ENCODE measurements at regions not wholly inside any gene's neighbourhood (a gene's known extent, or its start where the extent isn't known, plus 50 kb on each side); places are given as distances from the start of the nearest gene placed in this dataset.
A peak's percentile ranks its signal among the peaks of the same experiment; 100 is the strongest.

DNA sequence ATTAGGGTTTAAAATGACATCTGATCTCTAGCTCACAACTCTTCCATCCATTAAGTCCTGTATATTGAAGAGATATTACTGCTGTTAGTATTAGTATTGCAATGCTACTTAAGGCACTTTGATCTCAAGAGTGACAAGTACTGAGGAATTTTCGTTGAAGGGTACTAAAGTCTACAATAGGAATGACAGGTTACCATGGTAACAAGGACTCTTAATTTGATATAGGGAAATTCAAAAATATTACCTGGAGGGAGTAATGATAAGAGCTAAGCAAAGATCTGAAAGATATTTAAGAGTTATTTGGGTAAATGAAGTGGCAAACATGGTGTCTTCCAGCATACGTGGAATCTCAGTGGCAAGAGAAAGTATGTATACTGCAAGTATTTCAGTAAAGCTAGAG, 518.0 kb upstream of the SLC35B3 start:
- no peaks in the 10 kb centered on the region for H4K20me1 ChIP-seq (ENCODE audit: insufficient read depth)
- H3K4me1 ChIP-seq (ENCODE audit: control insufficient read depth in 1 of 2, insufficient read depth in 2 of 2, low read length in 2 of 2): peaks cover 9 to 26% of the 10 kb centered on the region in 2 experiments; a peak in 3 of 4 replicates
- H3K9me2 ChIP-seq (ENCODE audit: insufficient read depth): no peaks in the 10 kb centered on the region
- no peak overlapping the region for H3K4me3 ChIP-seq (replicated peaks in 1 of 2; ENCODE audit: low read depth in 1 of 2, low read length in 2 of 2)
- intact Hi-C loops (cut with micrococcal nuclease): no loop called here
- no peaks in the 10 kb centered on the region for H3K79me2 ChIP-seq (ENCODE audit: insufficient read depth, low read length)
- ATAC-seq (peak; percentile 57), DNase-seq (ENCODE audit: low read depth, low spot score) (no peak)
- no peak overlapping the region for H3K9ac ChIP-seq (ENCODE audit: low read length)
- POLR2A ChIA-PET: no interaction called here
- H3K27ac ChIP-seq (ENCODE audit: low read depth, low read length): no peak overlapping the region
- H3K9me3 ChIP-seq (ENCODE audit: control insufficient read depth in 1 of 2, insufficient read depth in 1 of 2, low read depth in 1 of 2, low read length in 2 of 2): no peaks in the 10 kb centered on the region
- peak overlapping the region; percentile 4; the same call in 1 of the 2 replicates for H3K4me2 ChIP-seq (ENCODE audit: low read length)
- H3K27me3 ChIP-seq (ENCODE audit: insufficient read depth, low read length): no peaks in the 10 kb centered on the region
- peak overlapping the region; percentile 34 for H2AFZ ChIP-seq (ENCODE audit: low read depth, low read length, poor library complexity, severe bottlenecking)
- CTCF ChIA-PET: no interaction called here
- no TSS peak for BruUV-seq (replicated peaks)
- RAD21 ChIA-PET (ENCODE audit: low non-redundant PET in 1 of 2, low total read pairs in 2 of 2, uncharacterized antibody in 2 of 2, unreplicated experiment in 2 of 2): no interaction called here
- no peaks in the 10 kb centered on the region for H3K36me3 ChIP-seq (ENCODE audit: control insufficient read depth in 1 of 2, insufficient read depth in 2 of 2, low read length in 2 of 2)
- TF ChIP-seq SIN3A (IDR thresholded peaks at IDR 0.05; ENCODE audit: low read depth) (no peak), ZNF274 (IDR thresholded peaks at IDR 0.05; ENCODE audit: low read depth, low read length) (no peak), ELF1 (IDR thresholded peaks at IDR 0.05; ENCODE audit: borderline replicate concordance, low read depth) (no peak), ATF3 (IDR thresholded peaks at IDR 0.05) (no peak), RAD21 (IDR thresholded peaks at IDR 0.05; ENCODE audit: low read depth) (no peak), FOSL1 (IDR thresholded peaks at IDR 0.05; ENCODE audit: low read depth) (no peak), ZFX (IDR thresholded peaks at IDR 0.05) (no peak), SRF (IDR thresholded peaks at IDR 0.05; ENCODE audit: low read depth) (no peak), YY1 (IDR thresholded peaks at IDR 0.05; ENCODE audit: extremely low read depth, insufficient replicate concordance, low read depth, low read length) (no peak), ZBTB33 (IDR thresholded peaks at IDR 0.05; ENCODE audit: extremely low read depth, insufficient replicate concordance, low read length) (no peak), JUND (IDR thresholded peaks at IDR 0.05) (no peak), EZH2phosphoT487 (IDR thresholded peaks at IDR 0.05; ENCODE audit: borderline replicate concordance) (no peak), CEBPB (IDR thresholded peaks at IDR 0.05; ENCODE audit: low read depth) (no peak), CBX3 (IDR thresholded peaks at IDR 0.05; ENCODE audit: low read depth) (no peak), TCF7L2 (IDR thresholded peaks at IDR 0.05; ENCODE audit: borderline replicate concordance, extremely low read depth, insufficient read depth, insufficient read length) (no peak), EZH2 (IDR thresholded peaks at IDR 0.05) (no peak)
- TF ChIP-seq, protein P1, sequence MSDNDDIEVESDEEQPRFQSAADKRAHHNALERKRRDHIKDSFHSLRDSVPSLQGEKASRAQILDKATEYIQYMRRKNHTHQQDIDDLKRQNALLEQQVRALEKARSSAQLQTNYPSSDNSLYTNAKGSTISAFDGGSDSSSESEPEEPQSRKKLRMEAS (IDR thresholded peaks at IDR 0.05): no peak
- TF ChIP-seq, protein P2, sequence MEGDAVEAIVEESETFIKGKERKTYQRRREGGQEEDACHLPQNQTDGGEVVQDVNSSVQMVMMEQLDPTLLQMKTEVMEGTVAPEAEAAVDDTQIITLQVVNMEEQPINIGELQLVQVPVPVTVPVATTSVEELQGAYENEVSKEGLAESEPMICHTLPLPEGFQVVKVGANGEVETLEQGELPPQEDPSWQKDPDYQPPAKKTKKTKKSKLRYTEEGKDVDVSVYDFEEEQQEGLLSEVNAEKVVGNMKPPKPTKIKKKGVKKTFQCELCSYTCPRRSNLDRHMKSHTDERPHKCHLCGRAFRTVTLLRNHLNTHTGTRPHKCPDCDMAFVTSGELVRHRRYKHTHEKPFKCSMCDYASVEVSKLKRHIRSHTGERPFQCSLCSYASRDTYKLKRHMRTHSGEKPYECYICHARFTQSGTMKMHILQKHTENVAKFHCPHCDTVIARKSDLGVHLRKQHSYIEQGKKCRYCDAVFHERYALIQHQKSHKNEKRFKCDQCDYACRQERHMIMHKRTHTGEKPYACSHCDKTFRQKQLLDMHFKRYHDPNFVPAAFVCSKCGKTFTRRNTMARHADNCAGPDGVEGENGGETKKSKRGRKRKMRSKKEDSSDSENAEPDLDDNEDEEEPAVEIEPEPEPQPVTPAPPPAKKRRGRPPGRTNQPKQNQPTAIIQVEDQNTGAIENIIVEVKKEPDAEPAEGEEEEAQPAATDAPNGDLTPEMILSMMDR (IDR thresholded peaks at IDR 0.05 in 2 of 3, conservative IDR thresholded peaks at IDR 0.05 in 1 of 3; ENCODE audit: borderline replicate concordance in 1 of 3, insufficient read depth in 1 of 3, low read depth in 2 of 3, low read length in 2 of 3): no peak
